ENCODE measurements at regions not wholly inside any gene's neighbourhood (a gene's known extent, or its start where the extent isn't known, plus 50 kb on each side); places are given as distances from the start of the nearest gene placed in this dataset.

- Histone ChIP-seq H3K4me1 (replicated peaks in 1 of 2; ENCODE audit: control insufficient read depth in 2 of 2, insufficient read depth in 2 of 2, low read length in 2 of 2) (no peaks in the 10 kb centered on the region), H3K27ac (ENCODE audit: extremely low read depth, low read depth, low read length) (no peak overlapping the region), H3K9me1 (ENCODE audit: control insufficient read depth, insufficient read depth, low read length) (no peaks in the 10 kb centered on the region), H3K36me3 (ENCODE audit: control insufficient read depth, insufficient read depth, low read length) (no peaks in the 10 kb centered on the region), H3K9me3 (replicated peaks; ENCODE audit: control insufficient read depth, insufficient read depth, low read depth, low read length) (no peaks in the 10 kb centered on the region), H3K4me2 (ENCODE audit: insufficient read depth, low read length) (no peak overlapping the region), H3K4me3 (no peak overlapping the region), H4K20me1 (replicated peaks; ENCODE audit: control insufficient read depth, insufficient read depth, low read length) (no peaks in the 10 kb centered on the region), H3K79me2 (ENCODE audit: control insufficient read depth, insufficient read depth, low read length) (no peaks in the 10 kb centered on the region), H3K27me3 (ENCODE audit: control insufficient read depth in 2 of 2, insufficient read depth in 2 of 2, low read length in 2 of 2) (no peaks in the 10 kb centered on the region), H3K9ac (ENCODE audit: insufficient read depth in 1 of 2, low read depth in 2 of 2, low read length in 2 of 2) (no peak overlapping the region), H2AFZ (ENCODE audit: low read depth, low read length) (no peak overlapping the region)
- 0% methylated on average over 7 of the region's 7 CpGs for WGBS (ENCODE audit: insufficient coverage, low coverage, missing lambda C conversion rate)
- ATAC-seq = no peak
- ChIA-PET CTCF (ENCODE audit: low intra/inter-chr PET ratio) (no interaction called here), POLR2A (interaction anchor here (0.6 kb wide), 1 partner anchor 40 kb away, joined by 3 read pairs; no protein-coding TSS in a partner anchor)
- intact Hi-C loops (cut with micrococcal nuclease) (no loop called here), in situ Hi-C loops (cut with MboI) (no loop called here)
- no TSS peak for BruUV-seq (replicated peaks)
- no peak for DNase-seq (ENCODE audit: extremely low read depth in 1 of 4, low spot score in 3 of 4)
- no peak for FAIRE-seq
- TF ChIP-seq CREB1 (IDR thresholded peaks at IDR 0.05) (no peak), CREB1 (CRISPR knock-in tag; IDR thresholded peaks at IDR 0.05) (no peak), TFAM (CRISPR knock-in tag; conservative IDR thresholded peaks at IDR 0.05) (no peak)
These were observed 228.0 kb upstream of the SYNDIG1 start for GRCh38 chr20:24241466-24241865.

DNA sequence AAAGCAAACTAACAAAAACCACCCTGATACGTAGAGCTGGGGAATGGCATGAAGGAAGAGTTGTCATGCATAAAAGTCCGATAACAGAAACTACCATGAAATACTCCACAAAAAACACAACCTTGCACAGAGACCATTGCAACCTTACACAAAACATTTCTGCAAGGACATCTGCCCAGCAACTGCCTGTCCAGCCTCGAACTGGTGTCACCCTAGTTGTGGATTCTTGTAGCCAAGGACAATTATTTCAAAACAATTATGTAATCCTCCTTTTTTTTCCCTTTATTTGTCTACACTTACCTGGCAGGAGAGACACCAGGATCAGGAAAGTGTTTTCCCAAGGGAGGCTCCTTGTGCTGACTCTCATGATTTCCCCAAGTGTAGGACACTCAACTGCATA is 232.5 kb upstream of the SYNDIG1 start:
- BruUV-seq (replicated peaks) = no TSS peak
- intact Hi-C loops (cut with micrococcal nuclease) = no loop called here
- H2AFZ ChIP-seq (ENCODE audit: low read depth, low read length) = no peak overlapping the region
- no peaks in the 10 kb centered on the region for H3K27me3 ChIP-seq (ENCODE audit: control insufficient read depth in 2 of 2, insufficient read depth in 2 of 2, low read length in 2 of 2)
- H3K79me2 ChIP-seq (ENCODE audit: control insufficient read depth, insufficient read depth, low read length) = no peaks in the 10 kb centered on the region
- in situ Hi-C loops (cut with MboI) = no loop called here
- POLR2A ChIA-PET = interaction anchor here (0.6 kb wide), 1 partner anchor 54 kb away, joined by 3 read pairs; no protein-coding TSS in a partner anchor
- H3K4me1 ChIP-seq (replicated peaks in 1 of 2; ENCODE audit: control insufficient read depth in 2 of 2, insufficient read depth in 2 of 2, low read length in 2 of 2) = no peaks in the 10 kb centered on the region
- H3K27ac ChIP-seq (ENCODE audit: extremely low read depth, low read depth, low read length) = no peak overlapping the region
- no peaks in the 10 kb centered on the region for H3K36me3 ChIP-seq (ENCODE audit: control insufficient read depth, insufficient read depth, low read length)
- WGBS (ENCODE audit: insufficient coverage, low coverage, missing lambda C conversion rate) = 0% methylated on average over 3 of the region's 3 CpGs
- FAIRE-seq = no peak
- no peaks in the 10 kb centered on the region for H3K9me3 ChIP-seq (replicated peaks; ENCODE audit: control insufficient read depth, insufficient read depth, low read depth, low read length)
- no peaks in the 10 kb centered on the region for H3K9me1 ChIP-seq (ENCODE audit: control insufficient read depth, insufficient read depth, low read length)
- no peak for ATAC-seq
- no peaks in the 10 kb centered on the region for H4K20me1 ChIP-seq (replicated peaks; ENCODE audit: control insufficient read depth, insufficient read depth, low read length)
- H3K9ac ChIP-seq (ENCODE audit: insufficient read depth in 1 of 2, low read depth in 2 of 2, low read length in 2 of 2) = no peak overlapping the region
- CTCF ChIA-PET (ENCODE audit: low intra/inter-chr PET ratio) = no interaction called here
- H3K4me2 ChIP-seq (ENCODE audit: insufficient read depth, low read length) = no peak overlapping the region
- H3K4me3 ChIP-seq = no peak overlapping the region
- DNase-seq (ENCODE audit: extremely low read depth in 1 of 4, low spot score in 3 of 4) = no peak
- TF ChIP-seq PHF21A (IDR thresholded peaks at IDR 0.05; ENCODE audit: borderline replicate concordance, low read depth) (no peak), HNRNPL (IDR thresholded peaks at IDR 0.05; ENCODE audit: low read depth, low read length) (no peak), SIN3A (IDR thresholded peaks at IDR 0.05; ENCODE audit: borderline replicate concordance in 2 of 2, control insufficient read depth in 1 of 2, low read depth in 2 of 2, low read length in 2 of 2) (no peak), ZNF212 (CRISPR knock-in tag; IDR thresholded peaks at IDR 0.05) (no peak), ZZZ3 (IDR thresholded peaks at IDR 0.05) (no peak)
- TF ChIP-seq, protein P1, sequence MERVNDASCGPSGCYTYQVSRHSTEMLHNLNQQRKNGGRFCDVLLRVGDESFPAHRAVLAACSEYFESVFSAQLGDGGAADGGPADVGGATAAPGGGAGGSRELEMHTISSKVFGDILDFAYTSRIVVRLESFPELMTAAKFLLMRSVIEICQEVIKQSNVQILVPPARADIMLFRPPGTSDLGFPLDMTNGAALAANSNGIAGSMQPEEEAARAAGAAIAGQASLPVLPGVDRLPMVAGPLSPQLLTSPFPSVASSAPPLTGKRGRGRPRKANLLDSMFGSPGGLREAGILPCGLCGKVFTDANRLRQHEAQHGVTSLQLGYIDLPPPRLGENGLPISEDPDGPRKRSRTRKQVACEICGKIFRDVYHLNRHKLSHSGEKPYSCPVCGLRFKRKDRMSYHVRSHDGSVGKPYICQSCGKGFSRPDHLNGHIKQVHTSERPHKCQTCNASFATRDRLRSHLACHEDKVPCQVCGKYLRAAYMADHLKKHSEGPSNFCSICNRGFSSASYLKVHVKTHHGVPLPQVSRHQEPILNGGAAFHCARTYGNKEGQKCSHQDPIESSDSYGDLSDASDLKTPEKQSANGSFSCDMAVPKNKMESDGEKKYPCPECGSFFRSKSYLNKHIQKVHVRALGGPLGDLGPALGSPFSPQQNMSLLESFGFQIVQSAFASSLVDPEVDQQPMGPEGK (CRISPR knock-in tag; IDR thresholded peaks at IDR 0.05; ENCODE audit: borderline replicate concordance) = no peak

Measured in K562 (cell line).